ENCODE measurements at regions not wholly inside any gene's neighbourhood (a gene's known extent, or its start where the extent isn't known, plus 50 kb on each side); places are given as distances from the start of the nearest gene placed in this dataset.

DNA sequence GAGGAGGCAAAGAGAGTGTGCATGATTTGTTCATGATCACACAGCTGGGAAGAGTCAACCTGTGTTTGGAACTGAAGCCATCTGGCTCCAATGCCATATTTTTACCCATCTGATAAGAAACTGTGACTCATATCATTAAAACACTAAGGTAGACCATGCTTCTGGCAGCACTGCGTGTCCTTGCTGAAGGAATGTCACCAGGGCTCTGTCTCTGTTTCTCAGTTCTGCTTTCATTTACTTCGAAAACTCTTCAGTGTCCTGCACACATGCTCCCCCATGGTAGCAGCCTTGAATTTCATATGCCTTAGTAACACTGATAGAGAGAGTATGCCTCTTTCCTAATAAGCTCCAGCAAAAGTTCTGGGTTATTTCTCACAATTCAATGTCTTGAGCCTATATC lies 830.4 kb downstream of the DCDC2C start:
- TF ChIP-seq, protein P1, sequence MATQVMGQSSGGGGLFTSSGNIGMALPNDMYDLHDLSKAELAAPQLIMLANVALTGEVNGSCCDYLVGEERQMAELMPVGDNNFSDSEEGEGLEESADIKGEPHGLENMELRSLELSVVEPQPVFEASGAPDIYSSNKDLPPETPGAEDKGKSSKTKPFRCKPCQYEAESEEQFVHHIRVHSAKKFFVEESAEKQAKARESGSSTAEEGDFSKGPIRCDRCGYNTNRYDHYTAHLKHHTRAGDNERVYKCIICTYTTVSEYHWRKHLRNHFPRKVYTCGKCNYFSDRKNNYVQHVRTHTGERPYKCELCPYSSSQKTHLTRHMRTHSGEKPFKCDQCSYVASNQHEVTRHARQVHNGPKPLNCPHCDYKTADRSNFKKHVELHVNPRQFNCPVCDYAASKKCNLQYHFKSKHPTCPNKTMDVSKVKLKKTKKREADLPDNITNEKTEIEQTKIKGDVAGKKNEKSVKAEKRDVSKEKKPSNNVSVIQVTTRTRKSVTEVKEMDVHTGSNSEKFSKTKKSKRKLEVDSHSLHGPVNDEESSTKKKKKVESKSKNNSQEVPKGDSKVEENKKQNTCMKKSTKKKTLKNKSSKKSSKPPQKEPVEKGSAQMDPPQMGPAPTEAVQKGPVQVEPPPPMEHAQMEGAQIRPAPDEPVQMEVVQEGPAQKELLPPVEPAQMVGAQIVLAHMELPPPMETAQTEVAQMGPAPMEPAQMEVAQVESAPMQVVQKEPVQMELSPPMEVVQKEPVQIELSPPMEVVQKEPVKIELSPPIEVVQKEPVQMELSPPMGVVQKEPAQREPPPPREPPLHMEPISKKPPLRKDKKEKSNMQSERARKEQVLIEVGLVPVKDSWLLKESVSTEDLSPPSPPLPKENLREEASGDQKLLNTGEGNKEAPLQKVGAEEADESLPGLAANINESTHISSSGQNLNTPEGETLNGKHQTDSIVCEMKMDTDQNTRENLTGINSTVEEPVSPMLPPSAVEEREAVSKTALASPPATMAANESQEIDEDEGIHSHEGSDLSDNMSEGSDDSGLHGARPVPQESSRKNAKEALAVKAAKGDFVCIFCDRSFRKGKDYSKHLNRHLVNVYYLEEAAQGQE (IDR thresholded peaks at IDR 0.05; ENCODE audit: insufficient read depth in 1 of 2, low read depth in 2 of 2, low read length in 2 of 2) = no peak
- no peak for TF ChIP-seq POLR2AphosphoS5 (IDR thresholded peaks at IDR 0.05; ENCODE audit: low read depth, low read length)
